Right atrium auricular region (tissue), 2 donors: ENCODE measurements at regions not wholly inside any gene's neighbourhood (a gene's known extent, or its start where the extent isn't known, plus 50 kb on each side); places are given as distances from the start of the nearest gene placed in this dataset.

Experiments
- DNase-seq: peaks from one replicate; pipeline ENCODE4 v3.0.0-alpha.2; 2019; ENCODE audit warnings: low spot score
- H3K27ac ChIP-seq, 2 donors: fragments of 200-600 bp; sonication (generic); 1 replicate in 1 of 2; 2 replicates in 1 of 2; pipeline ENCODE4 v1.5.1; 2016 to 2019
- H3K27me3 ChIP-seq, 2 donors: fragments of 200-600 bp; sonication (generic); one replicate each; pipeline versions ENCODE4 v1.5.1 to v1.6.0; 2017 to 2019
- H3K36me3 ChIP-seq: fragments of 200-600 bp; sonication (generic); one replicate; pipeline ENCODE4 v1.5.1; 2016
- H3K4me1 ChIP-seq, 2 donors: fragments of 200-600 bp; sonication (generic); one replicate each; pipeline versions ENCODE4 v1.5.1 to v1.6.0; 2017 to 2019
- H3K4me3 ChIP-seq, 2 donors: fragments of 200-600 bp; sonication (generic); 1 replicate in 1 of 2; 2 replicates in 1 of 2; pipeline ENCODE4 v1.5.1; 2017 to 2019; ENCODE audit warnings: mild to moderate bottlenecking in 1 of 2, moderate library complexity in 1 of 2
- H3K9me3 ChIP-seq, 2 donors: fragments of 200-600 bp; sonication (generic); one replicate each; pipeline ENCODE4 v1.5.1; 2019
- CTCF ChIP-seq, 2 donors: fragments of 200-600 bp; sonication (generic); IDR thresholded peaks; one replicate each; pipeline ENCODE4 v1.5.1; 2019; ENCODE audit warnings: antibody characterized with exemption in 2 of 2

GRCh38 chr9:113770396-113770795 is 105.7 kb upstream of the ZNF618 start:
- peaks cover 0 to 13% of the 10 kb centered on the region in 2 donors for H3K4me1 ChIP-seq
- H3K27ac ChIP-seq: no peak overlapping the region
- no peak for DNase-seq
- H3K9me3 ChIP-seq: peaks cover 0 to 9% of the 10 kb centered on the region in 2 donors
- no peaks in the 10 kb centered on the region for H3K36me3 ChIP-seq
- H3K27me3 ChIP-seq: no peaks in the 10 kb centered on the region
- no peak overlapping the region for H3K4me3 ChIP-seq
- TF ChIP-seq CTCF (IDR thresholded peaks at IDR 0.05): no peak

- H3K36me3 ChIP-seq: no peaks in the 10 kb centered on the region
- H3K4me3 ChIP-seq: no peak overlapping the region
- no peak for DNase-seq
- no peak overlapping the region for H3K27ac ChIP-seq
- no peaks in the 10 kb centered on the region for H3K27me3 ChIP-seq
- peaks cover 0 to 13% of the 10 kb centered on the region in 2 donors for H3K4me1 ChIP-seq
- H3K9me3 ChIP-seq: peaks cover 0 to 12% of the 10 kb centered on the region in 2 donors
- TF ChIP-seq CTCF (IDR thresholded peaks at IDR 0.05): no peak
These were observed 104.9 kb upstream of the ZNF618 start for GRCh38 chr9:113771199-113771598.

GRCh38 chr9:113772121-113772810 is 103.8 kb upstream of the ZNF618 start:
- no peaks in the 10 kb centered on the region for H3K27me3 ChIP-seq
- peaks cover 0 to 12% of the 10 kb centered on the region in 2 donors for H3K9me3 ChIP-seq
- no peak overlapping the region for H3K4me3 ChIP-seq
- H3K36me3 ChIP-seq: no peaks in the 10 kb centered on the region
- H3K27ac ChIP-seq: no peak overlapping the region
- DNase-seq: no peak
- H3K4me1 ChIP-seq: peaks cover 0 to 13% of the 10 kb centered on the region in 2 donors
- TF ChIP-seq CTCF (IDR thresholded peaks at IDR 0.05): no peak

- H3K27me3 ChIP-seq: no peaks in the 10 kb centered on the region
- H3K9me3 ChIP-seq: peaks cover 0 to 12% of the 10 kb centered on the region in 2 donors
- no peaks in the 10 kb centered on the region for H3K36me3 ChIP-seq
- H3K4me1 ChIP-seq: peaks cover 0 to 13% of the 10 kb centered on the region in 2 donors
- no peak overlapping the region for H3K27ac ChIP-seq
- no peak for DNase-seq
- no peak for TF ChIP-seq CTCF (IDR thresholded peaks at IDR 0.05)
- no peak overlapping the region for H3K4me3 ChIP-seq
These were observed 101.1 kb upstream of the ZNF618 start for GRCh38 chr9:113774963-113775362.

GRCh38 chr9:113775749-113776148 is 100.4 kb upstream of the ZNF618 start:
- Histone ChIP-seq H3K36me3 (no peaks in the 10 kb centered on the region), H3K27me3 (no peaks in the 10 kb centered on the region), H3K27ac (no peak overlapping the region), H3K4me1 (peaks cover 0 to 12% of the 10 kb centered on the region in 2 donors), H3K9me3 (peaks cover 0 to 12% of the 10 kb centered on the region in 2 donors), H3K4me3 (no peak overlapping the region)
- no peak for TF ChIP-seq CTCF (IDR thresholded peaks at IDR 0.05)
- DNase-seq: no peak

GRCh38 chr9:113776194-113776593 is 99.9 kb upstream of the ZNF618 start:
- no peaks in the 10 kb centered on the region for H3K36me3 ChIP-seq
- DNase-seq: no peak
- TF ChIP-seq CTCF (IDR thresholded peaks at IDR 0.05): no peak
- peaks cover 0 to 12% of the 10 kb centered on the region in 2 donors for H3K9me3 ChIP-seq
- H3K4me3 ChIP-seq: no peak overlapping the region
- H3K27me3 ChIP-seq: no peaks in the 10 kb centered on the region
- H3K4me1 ChIP-seq: peaks cover 0 to 7% of the 10 kb centered on the region in 2 donors
- H3K27ac ChIP-seq: no peak overlapping the region
